WI38 (cell line): ENCODE measurements at regions not wholly inside any gene's neighbourhood (a gene's known extent, or its start where the extent isn't known, plus 50 kb on each side); places are given as distances from the start of the nearest gene placed in this dataset.

Experiments used
- H3K4me3 ChIP-seq: 2 replicates; pipeline ENCODE4 v1.5.1; 2011; ENCODE audit warnings: low read depth, mild to moderate bottlenecking, control low read depth, low read length
- TF ChIP-seq, protein P1 (sequence below): IDR thresholded peaks from 2 replicates; pipeline ENCODE4 v1.5.1; 2012; ENCODE audit warnings: low read depth, mild to moderate bottlenecking, control low read depth, low read length

DNA sequence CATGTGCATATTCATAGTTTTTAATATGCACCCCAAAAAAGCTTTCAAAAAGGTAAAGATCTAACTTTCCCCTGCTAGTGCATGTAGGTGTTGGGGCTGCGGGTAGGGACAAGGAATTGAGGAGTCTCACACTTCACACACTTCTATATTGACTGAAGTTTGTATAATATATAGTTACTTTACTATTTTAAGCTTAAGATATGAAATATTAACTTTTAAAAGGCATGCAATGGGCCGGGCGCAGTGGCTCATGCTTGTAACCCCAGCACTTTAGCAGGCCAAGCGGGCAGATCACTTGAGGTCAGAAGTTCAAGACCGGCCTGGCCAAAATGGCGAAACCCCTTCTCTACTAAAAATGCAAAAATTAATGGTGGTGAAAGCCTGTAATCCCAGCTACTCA lies 109.1 kb upstream of the SH3BP4 start:
- TF ChIP-seq, protein P1, sequence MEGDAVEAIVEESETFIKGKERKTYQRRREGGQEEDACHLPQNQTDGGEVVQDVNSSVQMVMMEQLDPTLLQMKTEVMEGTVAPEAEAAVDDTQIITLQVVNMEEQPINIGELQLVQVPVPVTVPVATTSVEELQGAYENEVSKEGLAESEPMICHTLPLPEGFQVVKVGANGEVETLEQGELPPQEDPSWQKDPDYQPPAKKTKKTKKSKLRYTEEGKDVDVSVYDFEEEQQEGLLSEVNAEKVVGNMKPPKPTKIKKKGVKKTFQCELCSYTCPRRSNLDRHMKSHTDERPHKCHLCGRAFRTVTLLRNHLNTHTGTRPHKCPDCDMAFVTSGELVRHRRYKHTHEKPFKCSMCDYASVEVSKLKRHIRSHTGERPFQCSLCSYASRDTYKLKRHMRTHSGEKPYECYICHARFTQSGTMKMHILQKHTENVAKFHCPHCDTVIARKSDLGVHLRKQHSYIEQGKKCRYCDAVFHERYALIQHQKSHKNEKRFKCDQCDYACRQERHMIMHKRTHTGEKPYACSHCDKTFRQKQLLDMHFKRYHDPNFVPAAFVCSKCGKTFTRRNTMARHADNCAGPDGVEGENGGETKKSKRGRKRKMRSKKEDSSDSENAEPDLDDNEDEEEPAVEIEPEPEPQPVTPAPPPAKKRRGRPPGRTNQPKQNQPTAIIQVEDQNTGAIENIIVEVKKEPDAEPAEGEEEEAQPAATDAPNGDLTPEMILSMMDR, result no peak
- no peak overlapping the region for H3K4me3 ChIP-seq

DNA sequence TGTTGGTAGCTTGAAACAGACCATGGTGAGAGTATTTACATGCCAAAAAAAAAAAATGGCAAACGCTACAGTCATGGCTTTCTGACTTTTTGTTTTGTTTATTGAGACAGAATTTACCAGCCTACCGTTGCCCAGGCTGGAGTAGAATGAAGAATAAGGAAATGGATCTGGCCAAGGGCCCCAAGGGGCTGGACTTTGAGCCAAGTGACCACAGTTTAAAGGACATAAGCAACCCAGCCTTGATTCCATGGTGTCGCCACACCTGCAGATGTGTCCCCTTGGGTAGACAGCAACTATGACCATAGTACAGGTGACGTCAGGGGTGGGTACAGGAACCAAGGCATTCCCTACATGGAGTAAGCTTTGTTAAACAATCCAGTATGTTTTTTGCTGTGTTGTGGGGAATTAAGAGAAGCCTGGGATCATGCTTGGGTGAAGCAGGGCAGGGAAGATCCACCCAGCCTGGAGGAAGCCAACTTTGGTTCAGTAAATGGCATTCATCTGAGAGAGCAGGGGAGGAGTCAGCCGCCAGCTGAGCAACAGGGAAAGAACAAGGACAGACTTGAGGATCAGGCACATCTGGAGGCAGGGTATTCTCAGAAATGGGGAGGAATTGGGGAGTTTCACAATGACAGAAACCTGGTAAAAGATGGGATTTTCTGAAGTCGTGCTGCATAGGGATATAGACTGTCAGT lies 110.3 kb upstream of the SH3BP4 start:
- TF ChIP-seq, protein P1, result no peak

DNA sequence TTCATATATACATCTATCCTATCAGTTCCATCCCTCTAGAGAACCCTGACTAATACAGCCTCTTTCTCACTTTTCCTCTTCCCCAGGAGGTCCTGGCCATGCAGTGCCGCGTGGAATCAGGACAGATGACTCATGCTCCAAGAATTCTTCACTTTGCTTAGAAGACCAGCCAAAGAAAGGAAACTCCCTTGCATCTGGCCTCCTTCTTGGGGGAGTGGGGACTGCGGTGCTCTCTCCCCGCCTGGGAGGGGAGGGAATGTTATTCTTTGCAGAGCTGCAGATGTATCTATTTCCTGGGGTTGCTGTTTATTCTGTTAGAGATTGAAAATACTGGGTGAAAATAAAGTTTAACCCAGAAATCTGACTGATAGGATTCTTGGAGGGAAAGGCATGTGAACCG lies 111.5 kb upstream of the SH3BP4 start:
- H3K4me3 ChIP-seq, result no peak overlapping the region
- TF ChIP-seq, protein P1, result no peak

More for the DNA sequence above, 110.3 kb upstream of the SH3BP4 start:
- H3K4me3 ChIP-seq, result no peak overlapping the region

DNA sequence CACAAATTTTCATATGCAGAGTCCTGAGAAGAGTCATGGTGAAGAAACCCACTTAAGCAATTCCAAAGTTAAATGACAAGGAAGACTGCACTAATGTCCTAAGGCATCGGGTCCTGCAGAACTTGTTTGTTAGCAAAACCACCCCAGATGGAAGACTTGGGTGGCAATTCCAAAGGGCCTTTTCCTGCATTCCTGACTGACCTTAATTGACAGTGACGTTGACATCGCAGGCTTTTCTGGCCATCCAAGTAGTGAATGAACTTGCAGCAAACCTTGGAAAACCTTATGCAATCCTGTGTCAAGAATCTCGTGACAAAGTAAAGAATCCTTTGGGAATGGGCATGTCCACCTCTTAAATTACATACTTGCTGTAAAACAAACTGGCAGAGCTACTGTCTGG lies 112.5 kb upstream of the SH3BP4 start:
- H3K4me3 ChIP-seq, result no peak overlapping the region
- TF ChIP-seq, protein P1, result no peak

DNA sequence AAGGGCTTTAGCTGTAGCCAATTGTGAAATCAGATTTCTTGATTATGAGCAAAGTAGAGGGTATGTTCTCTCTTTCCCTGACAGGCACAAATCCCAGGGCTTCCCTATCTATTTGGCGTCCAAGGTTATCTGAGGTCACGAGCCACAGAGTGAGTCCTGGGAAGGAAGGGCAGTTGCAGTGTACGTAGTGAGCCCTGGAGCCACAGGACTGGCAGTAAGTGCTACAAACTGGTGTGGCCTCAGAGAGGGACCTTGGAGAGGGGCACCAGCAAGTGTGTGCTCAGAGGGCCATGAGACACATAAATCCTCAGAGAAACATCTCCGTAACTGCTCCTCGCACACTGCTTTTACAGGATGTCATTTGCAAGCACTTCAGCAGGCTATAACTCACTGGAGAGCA lies 115.5 kb upstream of the SH3BP4 start:
- H3K4me3 ChIP-seq, result no peak overlapping the region
- TF ChIP-seq, protein P1, result no peak

DNA sequence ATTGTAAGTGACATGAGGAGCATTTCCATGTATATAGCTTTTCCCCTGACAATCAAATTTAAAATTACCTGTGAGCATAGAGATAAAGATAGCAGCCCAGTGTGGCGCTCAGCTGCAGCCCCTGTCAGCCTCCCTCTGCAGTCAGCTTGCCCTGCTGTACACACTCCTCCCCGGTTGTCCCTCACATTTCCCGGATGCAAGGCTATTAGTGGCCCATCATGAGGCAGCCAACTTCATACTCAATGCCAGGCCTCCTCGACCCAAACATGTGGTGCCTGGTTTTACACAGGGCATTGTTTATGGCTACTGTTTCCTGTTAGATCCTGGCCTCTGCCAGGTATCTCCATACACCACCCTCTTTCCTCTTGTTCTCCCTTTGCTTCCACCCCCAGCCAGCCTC lies 116.1 kb upstream of the SH3BP4 start:
- H3K4me3 ChIP-seq, result no peak overlapping the region
- TF ChIP-seq, protein P1, result no peak

DNA sequence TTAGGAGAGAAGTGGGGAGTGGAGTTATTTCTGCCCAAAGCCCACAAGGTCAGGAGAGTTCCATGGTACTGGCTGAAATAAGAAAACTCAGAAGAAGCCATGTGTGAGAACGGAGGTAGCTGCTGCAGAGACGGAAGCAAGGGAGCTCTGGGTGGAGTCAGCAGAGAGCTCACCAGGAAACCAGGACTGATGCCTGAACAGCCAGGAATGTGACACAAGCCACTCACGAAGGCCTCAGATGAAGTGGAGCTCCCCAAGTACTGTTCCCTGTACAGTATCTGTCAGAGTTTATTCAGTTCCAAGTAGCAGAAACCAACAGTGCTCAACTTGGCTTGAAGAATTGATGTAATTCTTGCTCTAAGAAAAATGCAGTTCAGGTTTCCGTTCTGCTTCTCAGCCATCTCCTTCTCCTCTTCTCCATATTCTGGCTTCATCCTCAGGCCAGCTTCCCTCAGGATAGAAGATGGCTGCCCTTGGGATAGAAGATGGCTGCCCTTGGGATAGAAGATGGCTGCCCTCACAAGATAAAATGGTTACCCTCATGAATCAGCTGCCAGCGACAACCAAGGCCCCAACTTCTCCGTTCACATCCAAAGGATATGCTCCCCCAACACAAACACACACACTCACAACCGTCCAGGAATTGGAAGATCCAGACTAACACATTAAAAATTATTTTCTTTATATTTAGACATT lies 117.4 kb upstream of the SH3BP4 start:
- TF ChIP-seq, protein P1, result no peak
- H3K4me3 ChIP-seq, result no peak overlapping the region
